ENCODE measurements at regions not wholly inside any gene's neighbourhood (a gene's known extent, or its start where the extent isn't known, plus 50 kb on each side); places are given as distances from the start of the nearest gene placed in this dataset.
"Not testable (repeated sequence)": the region's sequence is repeated elsewhere in the genome, so short reads cannot be mapped to it uniquely, and the experiment has no call there.

DNA sequence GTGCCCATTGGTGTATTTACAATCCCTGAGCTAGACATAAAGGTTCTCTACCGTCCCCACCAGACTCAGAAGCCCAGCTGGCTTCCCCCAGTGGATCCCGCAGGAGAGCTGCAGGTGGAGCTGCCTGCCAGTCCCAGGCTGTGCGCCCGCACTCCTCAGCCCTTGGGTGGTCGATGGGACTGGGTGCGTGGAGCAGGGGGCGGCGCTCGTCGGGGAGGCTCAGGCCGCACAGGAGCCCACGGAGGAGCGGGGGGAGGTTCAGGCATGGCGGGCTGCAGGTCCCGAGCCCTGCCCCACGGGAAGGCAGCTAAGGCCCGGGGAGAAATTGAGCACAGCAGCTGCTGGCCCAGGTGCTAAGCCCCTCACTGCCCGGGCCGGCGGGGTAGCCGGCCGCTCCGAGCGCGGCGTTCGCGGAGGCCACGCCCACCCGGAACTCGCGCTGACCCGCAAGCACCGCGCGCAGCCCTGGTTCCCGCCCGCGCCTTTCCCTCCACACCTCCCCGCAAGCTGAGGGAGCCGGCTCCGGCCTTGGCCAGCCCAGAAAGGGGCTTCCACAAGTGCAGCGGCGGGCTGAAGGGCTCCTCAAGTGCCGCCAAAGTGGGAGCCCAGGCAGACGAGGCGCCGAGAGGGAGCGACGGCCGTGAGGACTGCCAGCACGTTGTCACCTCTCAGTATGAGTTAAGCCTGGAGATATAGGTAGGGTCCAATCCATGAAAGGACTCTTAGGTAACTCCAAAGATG lies 136.7 kb downstream of the HAO1 start:
- DNase-seq = not testable (repeated sequence)

GRCh38 chr20:7806831-7807230 lies 133.4 kb downstream of the HAO1 start:
- DNase-seq = no peak

DNA sequence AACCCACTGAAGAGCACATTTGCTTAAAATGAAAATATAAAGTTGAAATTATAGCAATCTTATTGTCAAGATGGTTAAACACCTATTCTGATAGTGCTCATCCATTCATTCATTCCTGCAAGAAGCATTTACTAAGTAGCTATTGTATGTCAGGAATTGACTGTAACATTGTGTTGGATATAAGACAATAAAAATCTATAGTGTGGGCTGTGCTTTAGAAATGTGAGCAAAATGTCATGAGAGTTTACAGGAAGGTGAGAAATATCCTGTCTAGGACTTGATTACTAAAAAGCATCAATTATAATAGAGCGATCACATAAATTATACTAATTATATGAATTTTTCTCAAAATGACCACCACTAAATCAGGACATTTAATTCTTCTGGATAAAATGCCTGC lies 123.0 kb downstream of the HAO1 start:
- DNase-seq = no peak

DNA sequence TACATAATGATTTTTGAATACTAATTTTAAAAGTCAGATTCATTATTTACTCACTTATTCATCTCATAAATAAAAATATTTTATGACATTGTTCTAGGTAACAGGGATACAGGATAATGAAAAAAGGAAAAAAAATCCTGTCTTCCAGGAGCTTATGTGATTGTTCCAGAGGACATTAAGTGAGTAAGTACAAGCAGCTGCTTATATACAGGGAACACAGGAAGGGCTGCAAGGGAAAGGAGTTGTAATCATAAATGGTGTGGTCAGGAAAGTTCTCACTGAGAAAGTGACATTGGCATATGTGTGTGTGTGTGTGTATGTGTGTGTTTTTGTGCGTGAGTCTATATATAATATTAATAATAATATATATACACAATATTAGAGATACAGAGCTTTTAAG lies 121.8 kb downstream of the HAO1 start:
- no peak for DNase-seq

GRCh38 chr20:7820897-7821296 lies 119.4 kb downstream of the HAO1 start:
- DNase-seq = no peak

DNA sequence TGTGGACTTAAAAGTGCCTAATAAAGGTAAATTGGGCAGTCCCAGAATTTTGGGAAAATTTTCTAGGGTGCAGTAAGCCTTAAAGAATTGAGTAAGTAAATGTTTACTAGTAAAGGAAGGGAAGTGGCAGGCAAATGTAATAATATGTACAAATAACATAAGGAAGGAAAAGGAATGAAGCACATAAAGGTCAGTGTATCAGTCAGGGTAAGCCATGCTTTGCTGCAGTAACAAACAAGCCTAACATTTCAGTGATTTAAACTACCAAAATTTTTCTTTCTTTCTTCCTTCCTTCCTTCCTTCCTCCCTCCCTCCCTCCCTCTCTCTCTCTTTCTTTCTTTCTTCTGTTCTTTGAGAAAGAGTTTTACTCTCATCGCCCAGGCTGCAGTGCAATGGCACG lies 117.5 kb downstream of the HAO1 start:
- DNase-seq = no peak

DNA sequence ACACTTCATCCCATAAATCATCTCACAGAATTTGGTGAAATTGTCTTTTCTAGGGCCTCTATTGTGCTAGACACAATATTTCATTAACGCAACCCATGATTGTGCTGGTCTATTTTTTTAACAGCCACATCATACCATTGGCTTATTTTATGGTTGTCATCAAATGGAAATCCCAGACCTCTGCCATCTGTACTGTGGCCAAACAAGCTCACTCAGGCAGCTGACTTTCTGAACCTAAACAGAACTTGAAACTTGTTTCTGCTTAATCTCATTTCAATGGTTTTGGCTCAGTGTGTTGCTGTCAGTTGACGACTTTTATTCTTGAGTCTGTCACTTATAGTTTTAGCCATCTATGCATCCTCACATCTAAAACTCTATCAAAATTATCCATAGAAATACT lies 111.8 kb downstream of the HAO1 start:
- DNase-seq = no peak

DNA sequence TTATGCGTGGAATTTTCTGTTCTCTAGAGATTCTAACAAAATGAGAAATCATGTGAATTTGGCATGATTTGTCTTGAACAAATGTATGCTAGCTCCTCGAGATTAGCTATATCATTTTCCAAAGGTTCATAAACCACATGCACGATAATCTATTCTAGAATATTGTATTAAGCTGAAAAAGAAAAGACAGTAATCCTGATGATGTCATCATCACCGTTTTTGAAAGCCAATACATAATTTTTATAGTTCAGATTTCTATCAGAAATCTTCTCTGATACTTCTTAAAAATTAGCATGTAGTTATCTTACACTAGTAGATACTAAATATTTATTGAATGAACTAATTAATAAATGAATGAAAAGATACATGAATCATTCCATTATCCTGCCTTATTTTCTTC lies 111.2 kb downstream of the HAO1 start:
- no peak for DNase-seq

DNA sequence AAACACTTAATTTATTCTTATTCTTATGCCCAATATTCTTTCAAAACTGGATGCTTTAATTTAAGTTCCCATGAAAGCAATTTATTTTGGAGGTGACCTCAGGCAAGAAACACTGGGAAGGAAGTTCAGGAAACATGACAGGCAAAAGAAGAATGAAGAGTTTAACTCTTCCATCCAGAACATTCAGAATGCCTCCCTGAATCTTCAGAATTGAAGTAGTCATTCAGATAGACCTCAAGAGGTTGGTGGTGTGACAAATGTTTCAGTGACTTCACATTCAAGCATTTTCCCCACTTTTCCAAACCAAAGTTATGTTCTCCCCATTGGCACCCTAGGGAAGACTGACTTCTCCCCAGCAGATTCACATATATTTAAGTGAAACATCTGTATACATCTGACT lies 110.5 kb downstream of the HAO1 start:
- peak; percentile 42 for DNase-seq
